Endothelial cell of umbilical vein (primary cell): ENCODE measurements at regions not wholly inside any gene's neighbourhood (a gene's known extent, or its start where the extent isn't known, plus 50 kb on each side); places are given as distances from the start of the nearest gene placed in this dataset.

Experiments
- BruUV-seq: library from RNA; stranded (reverse); fragments of 400-500 nt; replicated peaks from 2 replicates; lab custom pipeline; 2021; lab: Mats Ljungman, UMichigan
- CTCF ChIA-PET: fragments of 300-600, 350-600 bp; sonication (Branson Sonifier 250); formaldehyde crosslinking; loops from one replicate; lab custom pipeline; 2021; ENCODE audit warnings: antibody characterized with exemption, inconsistent platforms; lab: Charles Lee
- POLR2A ChIA-PET: fragments of 300-600, 350-600 bp; sonication (Branson Sonifier 250); formaldehyde crosslinking; loops from one replicate; lab custom pipeline; 2021; ENCODE audit warnings: antibody characterized with exemption, inconsistent platforms; lab: Charles Lee
- DNase-seq: peaks from one replicate; pipeline ENCODE4 v3.0.0-alpha.2; 2011; ENCODE audit warnings: low read depth, low spot score
- FAIRE-seq: peaks from 2 replicates; lab custom pipeline; 2011; peaks lifted over from hg19 to GRCh38; lab: Jason Lieb, UNC
- H2AFZ ChIP-seq: 2 replicates; pipeline ENCODE4 v1.6.0; 2012; ENCODE audit warnings: low read depth, low read length, control low read depth, inconsistent platforms
- H3K27ac ChIP-seq: 2 replicates; pipeline ENCODE4 v1.5.1; 2011; ENCODE audit warnings: low read depth, mild to moderate bottlenecking, control low read depth, low read length, moderate library complexity; ENCODE audit not compliant: insufficient read depth
- H3K27me3 ChIP-seq, 2 experiments: 2 replicates each; pipeline versions ENCODE4 v1.6.0 to v1.6.1; 2011; ENCODE audit warnings: low read length in 2 of 2, mixed read lengths in 1 of 2; ENCODE audit not compliant: control insufficient read depth in 2 of 2, insufficient read depth in 2 of 2
- H3K36me3 ChIP-seq, 2 experiments: 2 replicates in 1 of 2; 3 replicates in 1 of 2; pipeline ENCODE4 v1.5.1; 2011; ENCODE audit warnings: low read length in 2 of 2, mild to moderate bottlenecking in 1 of 2, moderate library complexity in 1 of 2; ENCODE audit not compliant: control insufficient read depth in 2 of 2, insufficient read depth in 2 of 2; ENCODE audit errors: extremely low read depth in 1 of 2
- H3K4me1 ChIP-seq: 3 replicates; pipeline ENCODE4 v1.5.1; 2011; ENCODE audit warnings: mild to moderate bottlenecking, low read length; ENCODE audit not compliant: control insufficient read depth, insufficient read depth; ENCODE audit errors: extremely low read depth
- H3K4me2 ChIP-seq: 2 replicates; pipeline ENCODE4 v1.6.1; 2011; ENCODE audit warnings: low read length, control low read depth, mixed read lengths; ENCODE audit not compliant: insufficient read depth
- H3K4me3 ChIP-seq, 3 experiments: fragments of 200-600 bp in 1 of 3; sonication (generic), shearing (Covaris generic) in 1 of 3; replicated peaks in 1 of 3; 2 replicates each; pipeline ENCODE4 v1.5.1; 2011 to 2016; ENCODE audit warnings: control low read depth in 3 of 3, low read length in 3 of 3, mild to moderate bottlenecking in 2 of 3, inconsistent platforms in 1 of 3, low read depth in 1 of 3, moderate library complexity in 1 of 3; ENCODE audit not compliant: insufficient read depth in 1 of 3
- H3K79me2 ChIP-seq: 2 replicates; pipeline ENCODE4 v1.6.0; 2012; ENCODE audit warnings: low read length, inconsistent platforms; ENCODE audit not compliant: control insufficient read depth, insufficient read depth
- H3K9ac ChIP-seq: replicated peaks from 2 replicates; pipeline ENCODE3; 2011; ENCODE audit warnings: low read length, control low read depth; ENCODE audit not compliant: insufficient read depth; ENCODE audit errors: extremely low read depth
- H3K9me1 ChIP-seq: replicated peaks from 3 replicates; pipeline ENCODE4 v1.6.0; 2011; ENCODE audit warnings: mild to moderate bottlenecking, low read length; ENCODE audit not compliant: control insufficient read depth, insufficient read depth; ENCODE audit errors: extremely low read depth
- H3K9me3 ChIP-seq: replicated peaks from 2 replicates; pipeline ENCODE4 v1.5.1; 2012; ENCODE audit warnings: low read length, inconsistent platforms; ENCODE audit not compliant: control insufficient read depth, insufficient read depth
- H4K20me1 ChIP-seq: replicated peaks from 2 replicates; pipeline ENCODE3; 2011; ENCODE audit warnings: mild to moderate bottlenecking, low read length; ENCODE audit not compliant: control insufficient read depth, insufficient read depth; ENCODE audit errors: extremely low read depth
- CTCF ChIP-seq, 2 donors: IDR thresholded peaks; 1 replicate in 1 of 2; 2 replicates in 1 of 2; pipeline ENCODE4 v1.5.1; 2011; ENCODE audit warnings: low read length in 2 of 2, mild to moderate bottlenecking in 2 of 2, moderate library complexity in 2 of 2, control low read depth in 1 of 2, inconsistent platforms in 1 of 2, low read depth in 1 of 2; ENCODE audit not compliant: insufficient read depth in 1 of 2; ENCODE audit errors: extremely low read depth in 1 of 2
- EZH2 ChIP-seq: IDR thresholded peaks from 2 replicates; pipeline ENCODE4 v1.6.1; 2012; ENCODE audit warnings: borderline replicate concordance, low read depth, mild to moderate bottlenecking, moderate library complexity, low read length, inconsistent platforms; ENCODE audit not compliant: severe bottlenecking
- FOS ChIP-seq: IDR thresholded peaks from 2 replicates; pipeline ENCODE4 v1.6.1; 2011; ENCODE audit warnings: mild to moderate bottlenecking, low read length, moderate library complexity, borderline replicate concordance; ENCODE audit not compliant: insufficient read depth
- GATA2 ChIP-seq: IDR thresholded peaks from 2 replicates; pipeline ENCODE4 v1.7.0; 2011; ENCODE audit warnings: low read depth, mild to moderate bottlenecking, moderate library complexity, mixed read lengths, low read length; ENCODE audit not compliant: insufficient read length, insufficient read depth
- JUN ChIP-seq: IDR thresholded peaks from 2 replicates; pipeline ENCODE4 v1.6.1; 2011; ENCODE audit warnings: borderline replicate concordance, low read depth; ENCODE audit not compliant: insufficient read length, insufficient read depth
- MAX ChIP-seq: IDR thresholded peaks from 2 replicates; pipeline ENCODE4 v1.6.1; 2011; ENCODE audit not compliant: insufficient read depth, insufficient read length
- MYC ChIP-seq: IDR thresholded peaks from one replicate; pipeline ENCODE4 v1.6.1; 2011; ENCODE audit warnings: mild to moderate bottlenecking, low read depth, low read length
- POLR2A ChIP-seq: IDR thresholded peaks from 2 replicates; pipeline ENCODE4 v1.6.1; 2012; ENCODE audit warnings: low read depth, mild to moderate bottlenecking, control low read depth, low read length
- POLR2AphosphoS5 ChIP-seq: IDR thresholded peaks from 2 replicates; pipeline ENCODE4 v1.6.1; 2012; ENCODE audit warnings: low read depth, mild to moderate bottlenecking, control low read depth, low read length, moderate library complexity; ENCODE audit not compliant: insufficient read depth
- dilution Hi-C: fragments of 300-500 bp; cut with MboI; formaldehyde crosslinking; loops from one replicate; pipeline ENCODE4 v1.15.0; 2019; ENCODE audit warnings: low sequenced_read_pairs; ENCODE audit not compliant: extremely low pct_ligation_motif_present
- intact Hi-C: fragments of 100-400 bp; cut with micrococcal nuclease; formaldehyde crosslinking; loops from one replicate; pipeline ENCODE4 v1.10.0; 2022

- DNase-seq = no peak
- dilution Hi-C loops = no loop called here
These were observed 102.8 kb downstream of the EFNB2 start for GRCh38 chr13:106432636-106433035.

More at GRCh38 chr13:106432636-106433035, 102.8 kb downstream of the EFNB2 start:
- no TSS peak for BruUV-seq
- intact Hi-C loops = no loop called here
- ChIA-PET POLR2A (no interaction called here), CTCF (no interaction called here)
- Histone ChIP-seq H3K36me3 (no peaks in the 10 kb centered on the region), H3K4me1 (no peaks in the 10 kb centered on the region), H3K9ac (no peak overlapping the region), H3K4me2 (no peak overlapping the region), H3K9me1 (no peaks in the 10 kb centered on the region), H4K20me1 (no peaks in the 10 kb centered on the region), H2AFZ (no peak overlapping the region), H3K27ac (no peak overlapping the region), H3K4me3 (no peak overlapping the region), H3K9me3 (no peaks in the 10 kb centered on the region), H3K27me3 (no peaks in the 10 kb centered on the region), H3K79me2 (no peaks in the 10 kb centered on the region)
- no peak for TF ChIP-seq EZH2
- no peak for TF ChIP-seq FOS
- no peak for TF ChIP-seq MAX
- TF ChIP-seq POLR2A = no peak
- no peak for TF ChIP-seq GATA2
- TF ChIP-seq POLR2AphosphoS5 = no peak
- no peak for TF ChIP-seq JUN
- TF ChIP-seq MYC = no peak
- TF ChIP-seq CTCF (IDR thresholded peaks at IDR 0.05; ENCODE audit: extremely low read depth in 1 of 2, insufficient read depth in 1 of 2, low read depth in 1 of 2, low read length in 2 of 2) = no peak
- FAIRE-seq = no peak
